ENCODE measurements at regions not wholly inside any gene's neighbourhood (a gene's known extent, or its start where the extent isn't known, plus 50 kb on each side); places are given as distances from the start of the nearest gene placed in this dataset.

GRCh38 chr3:64427671-64428070, 202.4 kb upstream of the PRICKLE2 start:
- TF ChIP-seq CTCF (IDR thresholded peaks at IDR 0.05; ENCODE audit: low read depth, low read length): no peak
- no peak for DNase-seq (ENCODE audit: low read depth in 2 of 2)
- no peak overlapping the region for H3K4me3 ChIP-seq (replicated peaks in 1 of 2; ENCODE audit: low read depth in 2 of 2, low read length in 2 of 2)

GRCh38 chr3:64426551-64426950, 201.3 kb upstream of the PRICKLE2 start:
- H3K4me3 ChIP-seq (replicated peaks in 1 of 2; ENCODE audit: low read depth in 2 of 2, low read length in 2 of 2): no peak overlapping the region
- DNase-seq (ENCODE audit: low read depth in 2 of 2): no peak
- TF ChIP-seq CTCF (IDR thresholded peaks at IDR 0.05; ENCODE audit: low read depth, low read length): no peak

GRCh38 chr3:64422932-64423331, 197.7 kb upstream of the PRICKLE2 start:
- H3K4me3 ChIP-seq (replicated peaks in 1 of 2; ENCODE audit: low read depth in 2 of 2, low read length in 2 of 2): no peak overlapping the region
- TF ChIP-seq CTCF (IDR thresholded peaks at IDR 0.05; ENCODE audit: low read depth, low read length): no peak
- DNase-seq (ENCODE audit: low read depth in 2 of 2): no peak

GRCh38 chr3:64422192-64422591, 196.9 kb upstream of the PRICKLE2 start:
- no peak overlapping the region for H3K4me3 ChIP-seq (replicated peaks in 1 of 2; ENCODE audit: low read depth in 2 of 2, low read length in 2 of 2)
- no peak for DNase-seq (ENCODE audit: low read depth in 2 of 2)
- no peak for TF ChIP-seq CTCF (IDR thresholded peaks at IDR 0.05; ENCODE audit: low read depth, low read length)

- H3K4me3 ChIP-seq (replicated peaks in 1 of 2; ENCODE audit: low read depth in 2 of 2, low read length in 2 of 2): no peak overlapping the region
- TF ChIP-seq CTCF (IDR thresholded peaks at IDR 0.05; ENCODE audit: low read depth, low read length): no peak
- peak; percentile 51 to 70 for DNase-seq (ENCODE audit: low read depth in 2 of 2)
Measured at GRCh38 chr3:64417816-64418215, 192.6 kb upstream of the PRICKLE2 start.

- DNase-seq (ENCODE audit: low read depth in 2 of 2): no peak
- TF ChIP-seq CTCF (IDR thresholded peaks at IDR 0.05; ENCODE audit: low read depth, low read length): no peak
Measured at GRCh38 chr3:64414043-64414442, 188.8 kb upstream of the PRICKLE2 start.

GRCh38 chr3:64411101-64411500, 185.8 kb upstream of the PRICKLE2 start:
- H3K4me3 ChIP-seq (replicated peaks in 1 of 2; ENCODE audit: low read depth in 2 of 2, low read length in 2 of 2): no peak overlapping the region
- DNase-seq (ENCODE audit: low read depth in 2 of 2): no peak
- TF ChIP-seq CTCF (IDR thresholded peaks at IDR 0.05; ENCODE audit: low read depth, low read length): no peak

More at GRCh38 chr3:64414043-64414442, 188.8 kb upstream of the PRICKLE2 start:
- H3K4me3 ChIP-seq (replicated peaks in 1 of 2; ENCODE audit: low read depth in 2 of 2, low read length in 2 of 2): no peak overlapping the region
